ENCODE measurements at regions not wholly inside any gene's neighbourhood (a gene's known extent, or its start where the extent isn't known, plus 50 kb on each side); places are given as distances from the start of the nearest gene placed in this dataset.

GRCh38 chr13:111645598-111646455, 325.4 kb downstream of the TEX29 start:
- TF ChIP-seq POLR2A (IDR thresholded peaks at IDR 0.05) (no peak), CTCF (IDR thresholded peaks at IDR 0.05) (no peak), EP300 (IDR thresholded peaks at IDR 0.05) (no peak), POLR2AphosphoS5 (IDR thresholded peaks at IDR 0.05) (no peak)
- no peak overlapping the region for H3K27ac ChIP-seq
- intact Hi-C loops (cut with DNase I; ENCODE audit: low total_unique reads): no loop called here
- 85 to 92% (median 89%) methylated on average over 25 to 27 of the region's 27 CpGs for WGBS, 5 donors
- no peak for DNase-seq
- H3K27me3 ChIP-seq: peaks cover 0 to 25% (median 8%) of the 10 kb centered on the region in 3 donors
- no peaks in the 10 kb centered on the region for H3K4me1 ChIP-seq
- no peaks in the 10 kb centered on the region for H3K36me3 ChIP-seq
- no peak overlapping the region for H3K4me3 ChIP-seq
- H3K9me3 ChIP-seq: no peaks in the 10 kb centered on the region

GRCh38 chr13:111646456-111646855, 326.0 kb downstream of the TEX29 start:
- 85 to 93% (median 89%) methylated on average over 9 to 10 of the region's 10 CpGs for WGBS, 5 donors

GRCh38 chr13:111648885-111649284, 328.4 kb downstream of the TEX29 start:
- Histone ChIP-seq H3K4me3 (no peak overlapping the region), H3K27ac (no peak overlapping the region), H3K9me3 (no peaks in the 10 kb centered on the region), H3K27me3 (peaks cover 0 to 53% (median 14%) of the 10 kb centered on the region in 3 donors), H3K36me3 (no peaks in the 10 kb centered on the region), H3K4me1 (no peaks in the 10 kb centered on the region)
- TF ChIP-seq EP300 (IDR thresholded peaks at IDR 0.05): no peak
- intact Hi-C loops (cut with DNase I; ENCODE audit: low total_unique reads): no loop called here
- DNase-seq: no peak
- 74 to 88% (median 82%) methylated on average over 4 of the region's 4 CpGs for WGBS, 5 donors

More at GRCh38 chr13:111646456-111646855, 326.0 kb downstream of the TEX29 start:
- Histone ChIP-seq H3K27me3 (peaks cover 0 to 31% (median 9%) of the 10 kb centered on the region in 3 donors), H3K27ac (no peak overlapping the region), H3K9me3 (no peaks in the 10 kb centered on the region), H3K4me1 (no peaks in the 10 kb centered on the region), H3K36me3 (no peaks in the 10 kb centered on the region), H3K4me3 (no peak overlapping the region)
- no peak for TF ChIP-seq POLR2AphosphoS5 (IDR thresholded peaks at IDR 0.05)
- no peak for TF ChIP-seq CTCF (IDR thresholded peaks at IDR 0.05)
- TF ChIP-seq POLR2A (IDR thresholded peaks at IDR 0.05): no peak
- no peak for TF ChIP-seq EP300 (IDR thresholded peaks at IDR 0.05)
- DNase-seq: no peak
- intact Hi-C loops (cut with DNase I; ENCODE audit: low total_unique reads): no loop called here

GRCh38 chr13:111650626-111651025, 330.2 kb downstream of the TEX29 start:
- no peak for DNase-seq
- intact Hi-C loops (cut with DNase I; ENCODE audit: low total_unique reads): no loop called here
- Histone ChIP-seq H3K36me3 (no peaks in the 10 kb centered on the region), H3K27me3 (peaks cover 0 to 69% (median 14%) of the 10 kb centered on the region in 3 donors), H3K27ac (no peak overlapping the region), H3K4me3 (no peak overlapping the region), H3K4me1 (no peaks in the 10 kb centered on the region), H3K9me3 (no peaks in the 10 kb centered on the region)
- no peak for TF ChIP-seq EP300 (IDR thresholded peaks at IDR 0.05)
- TF ChIP-seq CTCF (IDR thresholded peaks at IDR 0.05): no peak
- no peak for TF ChIP-seq POLR2A (IDR thresholded peaks at IDR 0.05)
- no peak for TF ChIP-seq POLR2AphosphoS5 (IDR thresholded peaks at IDR 0.05)
- WGBS, 5 donors: 61 to 71% (median 69%) methylated on average over 4 of the region's 4 CpGs

GRCh38 chr13:111652676-111653075, 332.2 kb downstream of the TEX29 start:
- Histone ChIP-seq H3K27me3 (peaks cover 0 to 73% (median 9%) of the 10 kb centered on the region in 3 donors), H3K36me3 (no peaks in the 10 kb centered on the region), H3K9me3 (no peaks in the 10 kb centered on the region), H3K27ac (no peak overlapping the region), H3K4me1 (no peaks in the 10 kb centered on the region), H3K4me3 (no peak overlapping the region)
- intact Hi-C loops (cut with DNase I; ENCODE audit: low total_unique reads): no loop called here
- no peak for DNase-seq
- no peak for TF ChIP-seq EP300 (IDR thresholded peaks at IDR 0.05)
- 77 to 88% (median 85%) methylated on average over 6 of the region's 6 CpGs for WGBS, 5 donors

Measured in stomach (tissue), 8 donors.